GM12875 (cell line): ENCODE measurements at regions not wholly inside any gene's neighbourhood (a gene's known extent, or its start where the extent isn't known, plus 50 kb on each side); places are given as distances from the start of the nearest gene placed in this dataset.

Source experiments
- H3K4me3 ChIP-seq: one replicate; pipeline ENCODE4 v1.5.1; 2011; ENCODE audit warnings: low read depth, low read length, control low read depth
- TF ChIP-seq, protein P1 (sequence below): IDR thresholded peaks from 2 replicates; pipeline ENCODE4 v1.5.1; 2011; ENCODE audit warnings: low read depth, mild to moderate bottlenecking, control low read depth, inconsistent platforms, low read length, moderate library complexity, borderline replicate concordance; ENCODE audit not compliant: insufficient read depth

DNA sequence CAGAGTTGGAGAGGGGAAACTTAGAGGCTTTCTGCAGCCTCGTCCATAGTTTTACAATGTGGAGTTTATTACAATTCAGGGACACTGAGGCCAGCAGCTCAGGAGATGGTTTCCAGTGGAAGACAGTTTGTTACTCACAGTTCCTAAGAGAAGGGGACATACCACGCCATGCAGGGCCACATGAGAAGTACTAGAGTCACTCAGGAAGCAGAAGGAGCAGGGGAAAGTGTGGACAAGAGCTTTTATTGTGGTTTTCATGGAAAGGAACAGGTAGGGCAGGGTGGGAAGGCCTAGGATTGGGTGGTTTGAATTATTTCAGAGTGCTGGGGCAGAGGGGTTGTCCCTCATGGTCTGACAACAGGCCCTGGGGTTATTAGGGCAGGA is 292.1 kb upstream of the IGFBP3 start:
- TF ChIP-seq, protein P1, sequence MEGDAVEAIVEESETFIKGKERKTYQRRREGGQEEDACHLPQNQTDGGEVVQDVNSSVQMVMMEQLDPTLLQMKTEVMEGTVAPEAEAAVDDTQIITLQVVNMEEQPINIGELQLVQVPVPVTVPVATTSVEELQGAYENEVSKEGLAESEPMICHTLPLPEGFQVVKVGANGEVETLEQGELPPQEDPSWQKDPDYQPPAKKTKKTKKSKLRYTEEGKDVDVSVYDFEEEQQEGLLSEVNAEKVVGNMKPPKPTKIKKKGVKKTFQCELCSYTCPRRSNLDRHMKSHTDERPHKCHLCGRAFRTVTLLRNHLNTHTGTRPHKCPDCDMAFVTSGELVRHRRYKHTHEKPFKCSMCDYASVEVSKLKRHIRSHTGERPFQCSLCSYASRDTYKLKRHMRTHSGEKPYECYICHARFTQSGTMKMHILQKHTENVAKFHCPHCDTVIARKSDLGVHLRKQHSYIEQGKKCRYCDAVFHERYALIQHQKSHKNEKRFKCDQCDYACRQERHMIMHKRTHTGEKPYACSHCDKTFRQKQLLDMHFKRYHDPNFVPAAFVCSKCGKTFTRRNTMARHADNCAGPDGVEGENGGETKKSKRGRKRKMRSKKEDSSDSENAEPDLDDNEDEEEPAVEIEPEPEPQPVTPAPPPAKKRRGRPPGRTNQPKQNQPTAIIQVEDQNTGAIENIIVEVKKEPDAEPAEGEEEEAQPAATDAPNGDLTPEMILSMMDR: no peak
- no peak overlapping the region for H3K4me3 ChIP-seq

DNA sequence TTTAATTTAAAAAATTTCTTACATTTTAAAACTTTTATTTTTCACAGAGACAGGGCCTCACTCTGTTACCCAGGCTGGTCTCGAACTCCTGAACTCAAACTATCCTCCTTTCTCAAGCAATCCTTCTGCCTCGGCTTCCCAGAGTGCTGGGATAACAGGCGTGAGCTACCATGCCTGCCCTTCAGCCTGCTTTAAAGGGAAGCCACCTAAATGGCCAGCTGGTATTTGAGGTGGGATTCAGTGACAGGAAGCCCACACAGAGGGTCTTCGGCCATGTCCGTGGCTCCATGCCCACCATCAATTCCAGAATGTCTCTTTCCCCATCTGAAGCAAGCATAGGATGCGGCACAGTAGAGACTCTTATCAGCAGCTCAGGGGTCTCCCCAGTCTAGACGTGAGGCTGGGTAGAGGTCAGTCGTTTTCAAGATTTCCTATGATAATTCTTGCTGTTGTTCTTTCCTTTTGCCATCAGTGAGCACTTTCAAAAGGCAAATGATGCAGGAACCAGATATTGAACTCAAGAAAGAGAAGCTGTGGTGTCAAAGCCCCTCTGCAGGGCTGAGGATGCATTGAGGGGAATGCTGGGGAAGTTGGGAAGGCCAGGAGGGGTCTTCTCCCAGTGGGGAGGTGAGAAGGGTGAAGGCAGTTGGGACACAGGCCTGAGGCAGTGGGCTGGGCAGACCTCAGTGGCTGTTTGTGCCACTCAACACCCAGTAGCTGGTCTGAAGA is 291.5 kb upstream of the IGFBP3 start:
- TF ChIP-seq, protein P1: no peak
- H3K4me3 ChIP-seq: no peak overlapping the region

DNA sequence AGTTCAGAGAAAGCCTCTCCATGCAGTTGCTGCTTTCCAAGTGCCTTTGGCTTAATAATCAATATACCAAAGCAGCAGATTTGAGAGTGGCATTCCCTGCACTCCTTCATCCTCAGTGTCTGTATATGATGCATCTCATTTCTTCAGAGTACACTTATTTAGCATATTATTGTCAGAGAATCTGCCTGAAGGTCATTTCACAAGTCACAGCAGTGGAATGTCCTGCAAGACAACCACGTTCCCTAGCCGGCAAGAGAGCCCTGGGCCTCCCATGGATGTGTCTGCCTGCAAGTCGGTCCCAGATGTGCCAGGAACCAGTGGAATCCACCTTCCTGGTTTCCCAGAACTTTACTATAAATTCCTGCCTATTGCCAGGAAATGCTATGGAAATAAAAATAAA is 289.4 kb upstream of the IGFBP3 start:
- no peak overlapping the region for H3K4me3 ChIP-seq

DNA sequence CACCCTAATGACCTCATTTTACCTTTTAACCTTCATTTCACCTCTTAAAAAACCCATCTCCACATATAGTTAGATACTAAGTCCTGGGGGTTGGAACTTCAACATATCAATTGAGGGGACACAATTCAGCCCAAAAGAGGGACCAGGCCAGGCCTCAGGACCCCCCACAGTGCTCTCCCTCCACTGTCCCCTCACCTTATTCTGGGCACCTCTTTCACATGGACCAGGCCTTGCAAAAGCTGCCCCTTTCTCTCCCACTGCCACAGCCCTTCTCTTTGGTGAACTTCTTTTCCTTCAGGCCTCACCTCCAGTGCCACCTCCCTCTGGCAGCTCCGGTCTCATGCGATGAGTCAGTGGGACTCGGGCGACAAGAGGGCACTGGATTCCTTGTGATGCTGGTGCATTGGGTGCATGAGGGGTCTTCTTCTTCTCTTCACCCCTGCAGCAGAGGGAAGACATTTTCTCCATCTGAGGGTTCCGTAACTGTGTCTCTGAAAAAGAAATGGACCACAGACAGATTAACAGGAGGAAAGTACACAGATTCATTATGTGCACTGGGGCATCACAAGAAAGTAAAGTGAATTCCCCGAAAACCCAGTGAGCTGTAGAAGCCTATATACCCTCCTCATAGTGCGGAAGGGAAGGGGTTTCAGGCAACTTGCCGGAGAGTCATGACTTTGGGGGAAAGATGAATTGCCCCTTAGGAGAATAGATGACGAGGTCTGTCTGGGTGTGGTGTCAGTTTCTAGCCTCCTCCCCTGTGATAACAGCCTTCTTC is 288.7 kb upstream of the IGFBP3 start:
- H3K4me3 ChIP-seq: no peak overlapping the region
- TF ChIP-seq, protein P1: no peak

More for the DNA sequence above, 289.4 kb upstream of the IGFBP3 start:
- TF ChIP-seq, protein P1: no peak

DNA sequence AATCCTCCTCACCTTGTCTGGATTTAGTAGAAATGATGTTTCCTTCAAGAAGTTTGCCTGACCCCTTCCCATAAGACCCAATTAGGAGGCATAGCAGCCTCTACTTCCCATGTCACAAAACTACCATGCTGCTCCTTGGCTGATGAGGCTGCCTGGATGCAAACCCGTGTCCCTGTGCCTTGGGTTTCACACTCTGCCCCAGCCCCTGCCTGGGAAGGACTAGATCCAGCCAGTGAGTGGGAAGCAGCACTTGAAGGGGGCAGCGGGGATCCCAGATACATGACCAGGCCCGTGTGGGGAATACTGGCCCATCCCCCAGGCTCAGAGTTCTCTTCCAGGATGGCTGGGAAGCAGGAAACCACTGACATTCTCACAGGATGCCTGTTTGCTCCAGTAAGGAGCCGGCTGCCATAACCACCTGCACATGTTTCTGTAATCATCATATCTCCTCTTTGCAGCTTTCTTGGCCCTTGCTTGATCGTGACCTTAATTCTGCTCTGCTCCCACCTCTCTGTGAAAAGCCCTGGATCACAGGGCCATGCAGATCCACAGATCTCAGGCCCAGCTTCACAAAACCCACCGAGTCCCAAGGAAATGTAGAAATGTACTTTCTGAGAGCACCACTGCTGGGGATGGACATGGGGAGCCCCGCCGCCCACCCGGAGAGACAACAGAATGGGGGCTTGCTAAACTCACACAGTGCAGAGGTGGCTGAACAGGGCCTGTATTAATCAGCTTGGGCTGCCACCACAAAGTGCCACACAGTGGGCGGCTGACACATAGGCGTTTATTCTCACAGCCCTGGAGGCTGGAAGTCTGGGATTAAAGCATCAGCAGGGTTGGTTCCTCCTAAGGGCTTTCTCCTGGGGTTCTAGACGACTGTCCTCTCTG is 287.8 kb upstream of the IGFBP3 start:
- TF ChIP-seq, protein P1: no peak
- H3K4me3 ChIP-seq: no peak overlapping the region

DNA sequence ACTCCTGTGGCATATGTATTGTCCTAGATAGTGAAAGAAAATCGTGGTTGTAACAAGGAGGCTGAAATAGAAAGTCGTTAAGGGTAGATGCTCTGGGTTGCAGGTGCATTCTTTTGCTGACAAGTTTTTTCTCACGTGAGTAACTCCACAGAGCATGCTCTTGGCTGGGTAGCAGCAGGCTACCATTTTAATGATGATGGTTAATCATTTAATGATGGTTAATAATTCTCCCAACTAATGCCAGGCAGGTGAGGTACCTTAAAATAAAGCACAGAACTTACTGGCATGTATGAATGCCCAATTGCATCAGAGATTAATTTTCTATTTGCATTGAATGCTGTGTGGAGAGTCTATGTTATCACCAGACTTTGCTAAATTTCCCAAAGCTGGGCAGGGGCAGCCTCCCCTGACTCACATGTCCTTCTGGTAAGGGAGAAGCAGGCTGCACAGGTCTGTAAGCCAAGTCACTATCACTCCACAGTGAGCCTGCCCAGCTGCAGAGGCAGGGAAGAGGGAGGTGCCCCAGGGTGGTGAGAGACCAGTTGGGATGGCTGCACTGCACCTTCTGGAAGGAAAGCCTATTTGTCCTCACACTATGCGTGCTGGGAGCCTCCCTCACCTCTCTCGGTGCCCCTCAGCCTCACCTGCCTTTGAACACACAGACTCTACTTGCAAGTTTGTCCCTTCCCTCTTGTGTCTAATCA is 287.0 kb upstream of the IGFBP3 start:
- TF ChIP-seq, protein P1: no peak
- H3K4me3 ChIP-seq: no peak overlapping the region
